ENCODE measurements at regions not wholly inside any gene's neighbourhood (a gene's known extent, or its start where the extent isn't known, plus 50 kb on each side); places are given as distances from the start of the nearest gene placed in this dataset.
"Not testable (repeated sequence)": the region's sequence is repeated elsewhere in the genome, so short reads cannot be mapped to it uniquely, and the experiment has no call there.

DNA sequence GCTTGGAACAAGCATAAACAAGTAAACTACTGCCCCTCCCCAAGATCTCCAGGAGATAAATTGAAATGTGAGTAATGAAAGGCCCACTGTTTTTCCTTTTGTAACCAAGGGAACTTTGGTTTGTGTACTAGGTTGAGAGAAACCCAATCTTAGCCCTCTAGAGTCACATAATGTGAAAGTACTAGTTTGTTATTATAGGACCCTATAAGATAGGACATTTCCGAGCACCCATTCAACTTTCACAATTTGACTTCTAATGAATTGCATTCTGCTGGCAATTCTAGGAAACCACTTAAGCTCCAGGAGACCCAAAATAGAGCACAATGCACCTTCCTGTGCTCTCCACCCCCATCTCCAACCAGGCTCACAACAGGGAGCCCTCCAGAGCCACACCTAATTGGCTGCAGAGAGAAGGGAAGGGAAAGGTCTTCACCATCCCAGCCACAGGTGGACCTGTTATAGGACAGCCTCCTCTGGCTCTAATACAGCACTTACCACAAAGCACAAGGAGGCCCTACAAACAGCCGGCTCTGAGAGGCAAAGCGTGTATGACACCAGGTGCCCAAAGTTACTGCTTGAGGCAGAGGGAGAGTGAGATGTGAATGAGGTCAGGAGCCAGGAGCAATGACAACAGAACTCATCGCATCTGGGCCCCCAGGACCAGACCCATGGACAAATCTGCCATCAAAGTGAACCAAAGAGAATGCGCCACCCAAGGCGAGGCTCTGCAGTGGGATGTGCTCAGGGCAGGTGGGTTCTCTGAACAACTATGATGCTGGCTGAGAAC, 163.3 kb upstream of the NTF3 start:
- DNase-seq = no peak

- no peak for DNase-seq
Observed at GRCh38 chr12:5269846-5270245, 162.1 kb upstream of the NTF3 start.

DNA sequence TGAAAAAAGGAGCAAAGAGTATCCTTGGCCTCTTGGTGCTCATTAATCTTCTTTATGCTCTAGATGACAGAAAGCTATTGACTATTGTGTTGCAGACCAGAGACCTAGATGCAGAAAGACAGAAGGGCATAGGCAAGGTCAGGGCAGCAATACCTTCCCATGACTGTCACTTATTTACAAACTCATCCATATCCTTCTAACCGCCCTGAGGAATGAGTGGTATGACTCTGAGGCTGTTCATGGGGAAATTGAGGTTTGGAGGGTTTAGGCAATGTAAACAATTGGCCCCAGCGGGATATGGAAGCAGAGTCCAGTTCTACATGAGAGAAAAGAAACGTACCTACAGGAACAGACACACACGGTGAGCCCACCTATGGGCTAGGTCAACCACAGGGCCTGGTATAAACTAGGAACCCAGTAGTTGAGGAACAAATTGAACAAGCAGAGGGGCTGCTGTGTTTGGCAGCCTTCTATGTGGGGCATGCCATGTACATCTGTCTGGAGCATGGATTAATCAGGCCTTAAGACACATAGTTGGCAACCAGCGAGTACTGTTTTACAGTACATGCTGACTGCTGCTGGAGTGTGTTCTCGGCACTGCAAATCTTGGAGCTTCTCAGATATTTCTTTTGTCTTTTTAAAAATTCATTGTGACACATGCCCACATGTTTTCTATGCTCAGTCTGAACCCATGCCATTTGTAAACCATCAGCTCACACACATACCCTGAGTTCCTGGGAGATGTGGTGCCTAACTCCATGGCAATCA, 159.7 kb upstream of the NTF3 start:
- DNase-seq = no peak

DNA sequence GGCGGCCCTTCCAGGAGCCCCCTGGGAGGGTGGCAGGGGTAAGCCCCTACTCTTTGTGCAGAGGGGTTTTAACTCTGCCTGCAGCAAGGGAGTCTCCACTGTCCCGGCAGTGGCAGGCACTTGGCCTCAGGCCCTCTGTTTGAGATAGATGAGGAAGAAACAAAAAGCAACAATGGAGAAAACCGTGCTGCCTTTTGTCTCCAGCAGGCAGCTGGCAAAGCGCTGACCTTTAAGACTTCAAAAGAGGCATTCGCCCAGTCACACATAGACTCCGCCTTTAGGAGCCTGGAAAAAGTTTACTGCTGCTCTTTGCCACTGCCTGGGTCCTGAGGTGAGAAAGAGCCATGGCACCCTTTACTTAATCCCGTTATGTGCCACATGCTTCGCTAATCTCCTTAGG, 158.2 kb upstream of the NTF3 start:
- no peak for DNase-seq

DNA sequence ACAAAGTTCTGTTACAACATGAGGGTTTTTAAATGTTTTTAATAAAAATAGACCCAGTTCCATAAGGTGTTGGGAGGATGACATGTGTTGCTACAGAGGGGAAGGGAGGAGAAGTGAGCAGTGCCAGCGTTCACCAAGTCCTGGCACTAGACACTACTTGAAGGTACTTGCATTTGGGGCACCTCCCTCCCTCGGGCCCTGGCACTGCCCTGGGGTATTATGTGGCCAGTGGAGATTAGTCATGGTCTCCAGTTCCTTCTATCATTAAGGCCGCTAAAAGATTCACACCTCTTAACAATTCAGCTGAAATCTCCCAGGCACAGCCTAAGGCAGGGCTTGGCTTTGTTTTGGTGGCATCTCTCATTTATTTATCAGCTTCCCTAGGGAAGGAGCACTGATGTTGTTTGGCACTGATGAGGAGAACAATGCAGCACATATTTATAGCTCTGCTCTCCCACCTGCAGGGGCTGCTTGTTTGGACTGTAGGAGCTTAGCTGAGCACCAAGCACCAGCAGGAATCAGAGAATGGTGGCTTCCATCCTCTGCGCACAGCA, 155.5 kb upstream of the NTF3 start:
- no peak for DNase-seq

GRCh38 chr12:5280086-5280485, 151.8 kb upstream of the NTF3 start:
- no peak for DNase-seq

GRCh38 chr12:5290368-5290767, 141.5 kb upstream of the NTF3 start:
- DNase-seq = not testable (repeated sequence)

GRCh38 chr12:5292651-5293050, 139.3 kb upstream of the NTF3 start:
- no peak for DNase-seq

DNA sequence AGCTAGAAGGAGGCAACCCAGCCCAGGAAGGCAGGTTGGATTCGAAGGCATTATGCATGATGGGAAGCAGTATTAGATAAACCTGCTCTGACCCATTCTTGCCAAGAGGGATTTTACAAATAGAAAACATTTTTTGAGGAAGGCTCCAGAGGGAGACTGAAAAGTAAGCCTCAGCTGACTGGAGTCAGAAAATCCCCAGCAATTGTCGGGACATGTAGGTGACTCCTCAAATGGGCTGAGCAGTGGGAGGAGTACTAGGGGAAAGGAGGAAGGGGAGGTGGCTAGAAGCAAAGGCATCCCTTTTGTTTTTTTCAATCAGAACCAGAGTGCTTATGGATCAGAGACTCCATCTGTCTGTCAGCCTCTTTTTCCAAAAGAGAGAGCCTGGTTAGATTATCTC, 138.1 kb upstream of the NTF3 start:
- DNase-seq = no peak

GRCh38 chr12:5294274-5295070, 137.4 kb upstream of the NTF3 start:
- no peak for DNase-seq

DNA sequence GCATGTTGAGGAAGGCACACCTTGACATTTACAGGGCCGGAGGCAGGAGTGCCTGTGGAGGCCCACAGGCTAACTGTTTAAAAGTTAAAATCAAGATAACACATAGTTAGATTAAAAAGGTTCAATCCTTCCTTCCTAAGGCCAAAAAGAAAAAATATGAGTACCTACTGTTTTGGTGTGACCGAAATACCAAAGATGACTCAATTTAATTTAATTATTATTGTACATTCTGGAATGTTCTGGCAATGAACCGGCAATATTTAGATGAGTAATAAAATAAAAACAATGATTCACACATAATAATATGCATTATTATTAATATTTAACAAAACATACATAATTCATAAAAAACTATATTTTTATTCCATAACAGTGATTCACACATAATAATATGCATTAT, 136.8 kb upstream of the NTF3 start:
- no peak for DNase-seq

DNA sequence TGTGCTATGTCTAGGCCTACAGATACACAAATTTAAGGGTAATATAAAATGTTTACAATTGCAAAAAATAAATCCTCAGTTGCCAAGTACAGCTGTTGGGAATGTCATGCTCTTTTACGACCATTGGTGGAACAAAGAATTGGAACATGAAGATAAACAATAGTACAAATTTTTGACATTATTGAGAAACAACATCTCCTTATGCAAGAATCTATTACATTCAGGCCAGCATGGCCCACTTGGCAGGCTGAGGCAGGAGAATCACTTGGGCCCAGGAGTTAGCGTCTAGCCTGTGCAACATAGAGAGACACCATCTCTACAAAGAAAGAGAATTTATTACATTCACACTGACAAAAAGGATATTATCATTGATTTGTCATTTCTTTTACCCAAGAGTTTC, 135.9 kb upstream of the NTF3 start:
- no peak for DNase-seq

DNA sequence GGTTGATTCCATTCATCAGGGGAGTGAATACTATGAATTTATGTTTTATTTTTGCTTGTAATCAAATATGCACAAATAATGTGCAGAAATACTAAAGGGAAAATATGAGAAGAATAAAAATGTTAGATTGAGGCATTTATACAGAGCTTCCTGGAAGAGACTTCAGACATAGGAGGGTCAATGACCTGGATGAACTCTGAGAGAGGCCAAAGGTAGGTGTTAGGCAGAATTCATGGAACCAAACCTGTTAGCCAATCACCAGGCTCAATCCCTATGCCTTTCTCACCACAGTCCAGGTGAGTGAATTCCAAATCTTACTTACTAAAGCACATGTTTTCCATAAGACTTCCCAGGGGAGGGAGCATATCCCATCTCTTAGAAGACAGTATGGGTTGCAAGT, 130.4 kb upstream of the NTF3 start:
- no peak for DNase-seq

DNA sequence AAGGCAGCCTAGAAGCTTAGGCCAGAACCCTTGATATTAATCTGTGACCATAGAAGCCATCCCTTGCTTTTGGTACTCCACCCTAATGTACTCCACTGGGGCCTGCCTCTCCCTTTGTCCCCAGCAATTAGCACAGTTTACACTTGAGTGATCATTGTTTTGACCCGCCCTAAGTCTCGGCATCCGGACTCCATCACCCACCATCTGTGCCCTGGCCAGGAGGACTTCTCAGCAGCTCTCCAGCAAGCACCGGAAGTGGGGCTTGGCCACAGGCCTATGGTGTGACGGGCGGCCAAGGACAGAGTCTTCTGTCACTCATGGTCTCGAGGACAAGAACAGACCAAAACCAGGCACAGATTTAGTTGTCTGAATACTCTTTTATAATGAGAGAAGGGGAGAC, 126.5 kb upstream of the NTF3 start:
- DNase-seq = no peak

GRCh38 chr12:5305886-5306545, 125.9 kb upstream of the NTF3 start:
- no peak for DNase-seq

GRCh38 chr12:5307065-5307464, 124.8 kb upstream of the NTF3 start:
- no peak for DNase-seq

DNA sequence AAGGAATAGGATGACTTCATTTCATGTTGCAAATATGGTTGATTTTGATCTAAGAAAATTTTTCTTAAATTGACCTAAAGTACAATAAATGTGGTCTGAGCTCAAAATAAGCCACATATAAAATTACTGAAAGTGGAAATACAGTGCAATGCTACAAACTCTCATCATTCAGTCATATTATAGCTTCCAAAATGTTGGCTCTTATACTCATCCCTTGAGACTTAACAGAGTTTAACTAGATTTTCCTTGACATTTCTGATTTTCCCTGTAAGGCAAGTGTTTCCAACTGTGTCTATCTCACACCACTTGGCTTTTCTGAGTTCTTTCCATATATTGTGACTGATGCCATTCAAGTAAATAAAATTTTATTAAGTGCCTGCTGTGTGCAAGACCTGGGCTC, 123.7 kb upstream of the NTF3 start:
- DNase-seq = no peak

DNA sequence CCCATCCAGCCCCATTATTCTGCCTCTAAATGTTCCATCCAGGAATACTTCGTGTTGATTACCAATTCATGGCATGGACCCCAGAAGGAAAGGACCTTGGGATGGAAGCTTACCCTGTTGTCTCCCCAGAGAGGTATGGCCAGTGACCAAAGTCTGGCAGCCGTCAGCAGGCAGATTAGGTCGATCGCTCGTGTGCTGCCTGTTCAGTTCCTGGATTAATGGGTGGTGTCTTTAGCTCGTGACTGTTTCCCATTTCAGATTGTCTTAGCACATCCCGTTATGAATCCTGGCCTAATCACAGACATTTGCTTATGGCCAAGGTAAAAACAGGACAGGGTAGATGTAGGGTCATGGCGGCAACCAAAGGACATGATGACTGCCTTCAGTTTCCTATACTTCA, 122.9 kb upstream of the NTF3 start:
- no peak for DNase-seq

- no peak for DNase-seq
Observed at GRCh38 chr12:5309654-5310053, 122.3 kb upstream of the NTF3 start.

DNA sequence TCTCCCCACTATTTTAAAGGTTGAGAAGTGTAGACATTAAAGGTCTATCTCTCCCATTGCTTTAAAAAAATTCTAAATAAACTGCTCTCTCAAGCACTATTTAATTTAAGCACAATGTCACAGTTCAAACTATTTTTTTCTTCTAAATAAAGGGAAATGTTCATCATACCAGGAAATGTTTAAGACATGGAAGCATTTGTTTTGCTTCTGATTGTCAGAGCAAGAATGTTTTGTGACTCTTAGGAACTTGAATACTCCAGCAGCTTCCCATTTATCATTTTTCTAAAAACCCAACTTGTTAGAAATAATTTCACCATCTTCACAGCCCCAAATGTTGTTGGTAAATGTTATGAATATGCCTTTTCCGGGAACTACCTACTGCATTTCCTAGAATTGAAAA, 121.8 kb upstream of the NTF3 start:
- DNase-seq = no peak

GRCh38 chr12:5317556-5317955, 114.4 kb upstream of the NTF3 start:
- no peak for DNase-seq

- DNase-seq = peak; percentile 6
Observed at GRCh38 chr12:5318874-5319273, 113.0 kb upstream of the NTF3 start.

Measured in GOT3 (cell line).